ENCODE measurements at regions not wholly inside any gene's neighbourhood (a gene's known extent, or its start where the extent isn't known, plus 50 kb on each side); places are given as distances from the start of the nearest gene placed in this dataset.

GRCh38 chr14:88990856-88991255 is 166.4 kb downstream of the TTC8 start:
- TF ChIP-seq CTCF (IDR thresholded peaks at IDR 0.05) (no peak), POLR2A (IDR thresholded peaks at IDR 0.05) (no peak)

Data from right lobe of liver (tissue), 4 donors.